Chondrocyte (in vitro differentiated cells): ENCODE measurements at regions not wholly inside any gene's neighbourhood (a gene's known extent, or its start where the extent isn't known, plus 50 kb on each side); places are given as distances from the start of the nearest gene placed in this dataset.

Experiments used
- DNase-seq: peaks from one replicate; pipeline ENCODE4 v3.0.0; 2021; ENCODE audit warnings: mixed read lengths, low spot score
- H3K27ac Mint-ChIP-seq: one replicate; pipeline ENCODE4 v1.8.0; 2021; ENCODE audit warnings: mild to moderate bottlenecking, moderate library complexity, mixed read lengths; ENCODE audit not compliant: unreplicated experiment
- H3K27me3 Mint-ChIP-seq: 2 replicates; pipeline ENCODE4 v1.8.0; 2021; ENCODE audit warnings: low read depth, mixed read lengths
- H3K36me3 Mint-ChIP-seq: 2 replicates; pipeline ENCODE4 v1.8.0; 2021; ENCODE audit warnings: low read depth, mixed read lengths
- H3K4me1 Mint-ChIP-seq: 2 replicates; pipeline ENCODE4 v1.8.0; 2021; ENCODE audit warnings: low read depth, mild to moderate bottlenecking, mixed read lengths
- H3K4me3 Mint-ChIP-seq: one replicate; pipeline ENCODE4 v1.8.0; 2021; ENCODE audit warnings: mild to moderate bottlenecking, moderate library complexity, mixed read lengths; ENCODE audit not compliant: unreplicated experiment
- H3K9me3 Mint-ChIP-seq: 2 replicates; pipeline ENCODE4 v1.8.0; 2021; ENCODE audit warnings: low read depth, mixed read lengths
- CTCF ChIP-seq: fragments of 200-600 bp; sonication (generic); IDR thresholded peaks from 2 replicates; pipeline ENCODE4 v1.5.0; 2021; ENCODE audit warnings: antibody characterized with exemption, mild to moderate bottlenecking, moderate library complexity

- H3K36me3 Mint-ChIP-seq, result no peaks in the 10 kb centered on the region
- H3K27me3 Mint-ChIP-seq, result no peaks in the 10 kb centered on the region
- H3K27ac Mint-ChIP-seq, result peak overlapping the region; percentile 89
- TF ChIP-seq CTCF, result no peak
- no peaks in the 10 kb centered on the region for H3K9me3 Mint-ChIP-seq
- peaks cover 40% of the 10 kb centered on the region for H3K4me1 Mint-ChIP-seq
- DNase-seq, result no peak
- H3K4me3 Mint-ChIP-seq, result no peak overlapping the region
These were observed 54.5 kb upstream of the ARL14 start for GRCh38 chr3:160622263-160623045.

- peaks cover 57% of the 10 kb centered on the region for H3K4me1 Mint-ChIP-seq
These were observed 53.5 kb upstream of the KPNA4 start for GRCh38 chr3:160618878-160619277.

GRCh38 chr3:160618363-160618762, 53.0 kb upstream of the KPNA4 start:
- no peak for TF ChIP-seq CTCF
- peak overlapping the region; percentile 3 for H3K4me3 Mint-ChIP-seq
- H3K36me3 Mint-ChIP-seq, result no peaks in the 10 kb centered on the region
- no peaks in the 10 kb centered on the region for H3K9me3 Mint-ChIP-seq
- no peak for DNase-seq
- no peaks in the 10 kb centered on the region for H3K27me3 Mint-ChIP-seq
- peaks cover 54% of the 10 kb centered on the region for H3K4me1 Mint-ChIP-seq
- peak overlapping the region; percentile 81 for H3K27ac Mint-ChIP-seq

More at GRCh38 chr3:160618878-160619277, 53.5 kb upstream of the KPNA4 start:
- no peak for DNase-seq
- Mint-ChIP-seq H3K4me3 (peak overlapping the region; percentile 3), H3K27ac (peak overlapping the region; percentile 81), H3K36me3 (no peaks in the 10 kb centered on the region), H3K27me3 (no peaks in the 10 kb centered on the region), H3K9me3 (no peaks in the 10 kb centered on the region)
- no peak for TF ChIP-seq CTCF

- peak; percentile 9 for TF ChIP-seq CTCF
These were observed 52.3 kb upstream of the KPNA4 start for GRCh38 chr3:160617636-160618035.

GRCh38 chr3:160616716-160617115, 51.3 kb upstream of the KPNA4 start:
- no peak for TF ChIP-seq CTCF
- Mint-ChIP-seq H3K9me3 (no peaks in the 10 kb centered on the region), H3K27ac (peak overlapping the region; percentile 81), H3K4me3 (no peak overlapping the region), H3K27me3 (peaks cover 2% of the 10 kb centered on the region), H3K36me3 (no peaks in the 10 kb centered on the region), H3K4me1 (peaks cover 41% of the 10 kb centered on the region)
- DNase-seq, result no peak

More at GRCh38 chr3:160617636-160618035, 52.3 kb upstream of the KPNA4 start:
- Mint-ChIP-seq H3K4me1 (peaks cover 48% of the 10 kb centered on the region), H3K4me3 (no peak overlapping the region), H3K9me3 (no peaks in the 10 kb centered on the region), H3K36me3 (no peaks in the 10 kb centered on the region), H3K27me3 (no peaks in the 10 kb centered on the region), H3K27ac (peak overlapping the region; percentile 55)
- no peak for DNase-seq
